ENCODE measurements at regions not wholly inside any gene's neighbourhood (a gene's known extent, or its start where the extent isn't known, plus 50 kb on each side); places are given as distances from the start of the nearest gene placed in this dataset.
"Not testable (repeated sequence)": the region's sequence is repeated elsewhere in the genome, so short reads cannot be mapped to it uniquely, and the experiment has no call there.

DNA sequence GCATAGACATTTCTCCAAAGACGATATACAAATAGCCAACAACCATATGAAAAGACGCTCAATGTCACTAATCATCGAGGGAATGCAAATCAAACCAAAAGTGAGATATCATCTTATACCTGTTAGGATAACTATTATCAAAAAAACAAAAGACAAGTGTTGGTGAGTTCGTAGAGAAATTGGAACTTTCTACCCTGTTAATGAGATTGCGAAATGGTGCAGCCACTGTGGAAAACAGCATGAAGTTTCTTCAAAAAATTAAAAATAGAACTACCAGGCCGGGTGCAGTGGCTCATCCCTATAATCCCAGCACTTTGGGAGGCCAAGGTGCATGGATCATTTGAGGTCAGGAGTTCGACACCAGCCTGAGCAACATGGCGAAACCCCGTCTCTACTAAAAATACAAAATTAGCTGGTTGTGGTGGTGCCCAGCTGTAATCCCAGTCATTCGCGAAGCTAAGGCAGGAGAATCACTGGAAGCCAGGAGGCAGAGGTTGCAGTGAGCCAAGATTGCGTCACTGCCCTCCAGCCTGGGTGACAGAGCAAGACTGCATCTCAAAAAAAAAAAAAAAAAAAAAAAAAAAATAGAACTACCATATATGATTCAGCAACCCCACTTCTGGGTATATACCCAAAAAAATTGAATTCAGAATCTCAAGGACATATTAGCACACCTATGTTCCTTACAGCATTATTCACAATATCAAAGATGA, 170.0 kb upstream of the ZNF184 start (continued):
- TF ChIP-seq, protein P1, sequence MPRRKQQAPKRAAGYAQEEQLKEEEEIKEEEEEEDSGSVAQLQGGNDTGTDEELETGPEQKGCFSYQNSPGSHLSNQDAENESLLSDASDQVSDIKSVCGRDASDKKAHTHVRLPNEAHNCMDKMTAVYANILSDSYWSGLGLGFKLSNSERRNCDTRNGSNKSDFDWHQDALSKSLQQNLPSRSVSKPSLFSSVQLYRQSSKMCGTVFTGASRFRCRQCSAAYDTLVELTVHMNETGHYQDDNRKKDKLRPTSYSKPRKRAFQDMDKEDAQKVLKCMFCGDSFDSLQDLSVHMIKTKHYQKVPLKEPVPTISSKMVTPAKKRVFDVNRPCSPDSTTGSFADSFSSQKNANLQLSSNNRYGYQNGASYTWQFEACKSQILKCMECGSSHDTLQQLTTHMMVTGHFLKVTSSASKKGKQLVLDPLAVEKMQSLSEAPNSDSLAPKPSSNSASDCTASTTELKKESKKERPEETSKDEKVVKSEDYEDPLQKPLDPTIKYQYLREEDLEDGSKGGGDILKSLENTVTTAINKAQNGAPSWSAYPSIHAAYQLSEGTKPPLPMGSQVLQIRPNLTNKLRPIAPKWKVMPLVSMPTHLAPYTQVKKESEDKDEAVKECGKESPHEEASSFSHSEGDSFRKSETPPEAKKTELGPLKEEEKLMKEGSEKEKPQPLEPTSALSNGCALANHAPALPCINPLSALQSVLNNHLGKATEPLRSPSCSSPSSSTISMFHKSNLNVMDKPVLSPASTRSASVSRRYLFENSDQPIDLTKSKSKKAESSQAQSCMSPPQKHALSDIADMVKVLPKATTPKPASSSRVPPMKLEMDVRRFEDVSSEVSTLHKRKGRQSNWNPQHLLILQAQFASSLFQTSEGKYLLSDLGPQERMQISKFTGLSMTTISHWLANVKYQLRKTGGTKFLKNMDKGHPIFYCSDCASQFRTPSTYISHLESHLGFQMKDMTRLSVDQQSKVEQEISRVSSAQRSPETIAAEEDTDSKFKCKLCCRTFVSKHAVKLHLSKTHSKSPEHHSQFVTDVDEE (CRISPR knock-in tag; IDR thresholded peaks at IDR 0.05): no peak
- TF ChIP-seq OSR1 (CRISPR knock-in tag; IDR thresholded peaks at IDR 0.05): no peak

DNA sequence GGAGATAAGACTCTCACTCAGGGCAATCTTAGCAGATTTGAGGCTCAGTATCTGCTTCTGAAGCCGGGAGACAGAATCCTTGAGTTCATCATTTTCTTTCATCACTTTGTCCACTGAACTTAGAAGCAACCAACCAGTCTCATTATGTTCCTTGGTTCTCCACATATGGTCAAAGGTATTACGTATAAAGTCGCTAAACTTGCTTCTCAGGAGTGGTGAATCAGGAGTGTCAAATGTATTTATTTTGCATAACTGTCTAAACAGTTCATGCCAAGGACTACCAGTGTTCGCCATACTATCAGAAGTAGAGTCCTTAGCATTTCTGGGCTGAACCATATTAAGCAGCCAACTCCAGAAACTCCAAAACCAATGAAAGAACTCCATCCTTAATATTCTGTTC, 163.0 kb upstream of the ZNF184 start:
- ATAC-seq: not testable (repeated sequence)

DNA sequence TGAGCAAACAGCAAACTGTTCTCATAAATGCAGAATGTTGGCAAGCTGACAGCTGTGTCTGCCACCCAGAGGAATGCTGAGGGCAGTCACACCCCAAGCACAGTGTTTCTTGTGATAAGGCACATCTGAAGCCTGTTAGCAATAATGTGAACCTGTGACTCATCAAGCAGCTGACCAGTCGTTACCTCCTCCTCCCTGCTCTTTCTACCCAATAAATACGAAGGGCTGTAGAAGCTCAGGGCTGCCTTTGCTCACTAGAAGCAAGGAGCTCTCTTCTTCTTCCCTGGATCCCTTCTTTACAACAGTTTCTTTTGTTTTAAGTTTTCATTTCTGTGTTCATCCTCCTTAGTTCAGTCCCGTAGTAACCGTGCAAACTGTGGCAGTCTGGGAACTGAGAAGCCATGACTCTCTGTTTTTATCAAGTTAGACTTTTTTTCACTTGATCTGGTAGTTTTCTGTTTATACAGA, 160.3 kb upstream of the ZNF184 start:
- ATAC-seq: not testable (repeated sequence)

DNA sequence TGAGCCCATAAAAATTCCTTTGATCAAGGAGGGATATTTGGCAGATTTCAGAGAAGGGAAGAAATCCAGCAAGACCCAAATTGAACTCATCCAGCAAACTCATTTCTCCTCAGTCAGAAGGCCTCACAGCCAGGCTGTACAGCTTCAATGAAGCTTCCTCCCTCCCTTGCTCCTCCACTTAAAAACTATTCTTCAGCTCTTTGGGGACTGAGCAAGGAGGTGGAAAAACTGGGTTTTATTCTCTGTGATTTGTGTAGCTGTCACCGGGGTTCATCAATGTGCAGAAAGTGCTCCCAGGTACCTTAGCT, 158.7 kb upstream of the ZNF184 start:
- no peak for TF ChIP-seq ESRRG (CRISPR knock-in tag; IDR thresholded peaks at IDR 0.05)
- no peak for TF ChIP-seq PPARA (CRISPR knock-in tag; IDR thresholded peaks at IDR 0.05; ENCODE audit: borderline replicate concordance)
- TF ChIP-seq, protein P2, sequence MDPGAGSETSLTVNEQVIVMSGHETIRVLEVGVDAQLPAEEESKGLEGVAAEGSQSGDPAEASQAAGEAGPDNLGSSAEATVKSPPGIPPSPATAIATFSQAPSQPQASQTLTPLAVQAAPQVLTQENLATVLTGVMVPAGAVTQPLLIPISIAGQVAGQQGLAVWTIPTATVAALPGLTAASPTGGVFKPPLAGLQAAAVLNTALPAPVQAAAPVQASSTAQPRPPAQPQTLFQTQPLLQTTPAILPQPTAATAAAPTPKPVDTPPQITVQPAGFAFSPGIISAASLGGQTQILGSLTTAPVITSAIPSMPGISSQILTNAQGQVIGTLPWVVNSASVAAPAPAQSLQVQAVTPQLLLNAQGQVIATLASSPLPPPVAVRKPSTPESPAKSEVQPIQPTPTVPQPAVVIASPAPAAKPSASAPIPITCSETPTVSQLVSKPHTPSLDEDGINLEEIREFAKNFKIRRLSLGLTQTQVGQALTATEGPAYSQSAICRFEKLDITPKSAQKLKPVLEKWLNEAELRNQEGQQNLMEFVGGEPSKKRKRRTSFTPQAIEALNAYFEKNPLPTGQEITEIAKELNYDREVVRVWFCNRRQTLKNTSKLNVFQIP (CRISPR knock-in tag; IDR thresholded peaks at IDR 0.05; ENCODE audit: borderline replicate concordance, low read depth): no peak
- no peak for TF ChIP-seq ZNF8 (CRISPR knock-in tag; IDR thresholded peaks at IDR 0.05)
- no peak for TF ChIP-seq ISL1 (CRISPR knock-in tag; IDR thresholded peaks at IDR 0.05)
- TF ChIP-seq, protein P1 (CRISPR knock-in tag; IDR thresholded peaks at IDR 0.05): no peak
- no peak for TF ChIP-seq ZC3H10 (CRISPR knock-in tag; IDR thresholded peaks at IDR 0.05)
- no peak for TF ChIP-seq ZNF70 (CRISPR knock-in tag; IDR thresholded peaks at IDR 0.05)
- TF ChIP-seq CSDC2 (CRISPR knock-in tag; IDR thresholded peaks at IDR 0.05): no peak
- ATAC-seq: no peak; the same call in 2 of the 3 replicates

DNA sequence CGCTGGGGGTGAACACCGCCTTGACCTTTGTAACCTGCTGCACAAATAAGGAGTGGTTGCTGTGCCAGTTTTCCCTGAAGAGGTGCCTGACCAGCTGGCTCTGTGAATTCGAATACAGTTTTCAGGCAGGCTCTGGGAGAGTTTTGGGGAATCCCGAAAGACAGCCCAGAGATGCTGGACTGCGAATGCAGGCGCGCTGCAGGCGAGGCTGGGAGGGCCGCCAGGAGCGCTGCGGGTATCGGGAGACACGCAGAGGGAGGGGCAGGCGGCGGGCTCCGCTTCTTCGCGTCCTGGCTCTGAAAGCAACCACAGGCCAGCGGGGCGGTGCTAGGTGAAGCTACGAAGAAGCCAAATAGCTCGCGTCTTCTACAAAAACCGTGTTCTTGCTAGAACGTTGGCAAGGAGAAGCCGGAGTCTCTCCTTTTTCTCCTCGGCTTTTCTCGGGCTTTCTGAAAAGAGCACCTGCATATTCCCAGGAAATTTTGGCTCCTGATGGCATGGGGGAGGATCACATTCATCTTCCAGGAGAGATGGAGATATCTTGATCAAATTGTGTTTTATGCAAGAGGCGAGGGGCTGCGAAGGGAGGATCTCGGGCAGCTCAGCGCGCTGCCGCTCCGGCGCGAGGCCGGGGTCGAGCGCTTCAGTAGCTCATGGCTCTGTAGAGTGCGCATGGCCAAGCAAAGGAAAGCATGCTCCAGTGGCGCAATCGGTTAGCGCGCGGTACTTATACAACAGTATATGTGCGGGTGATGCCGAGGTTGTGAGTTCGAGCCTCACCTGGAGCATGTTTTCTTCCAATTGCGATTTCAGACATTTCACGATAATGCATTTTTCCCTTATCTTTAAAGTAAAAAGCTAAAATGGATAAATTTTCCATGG, 158.1 kb upstream of the ZNF184 start:
- no peak for TF ChIP-seq ZNF8 (CRISPR knock-in tag; IDR thresholded peaks at IDR 0.05)
- TF ChIP-seq PPARA (CRISPR knock-in tag; IDR thresholded peaks at IDR 0.05; ENCODE audit: borderline replicate concordance): no peak
- no peak for TF ChIP-seq TCF4 (CRISPR knock-in tag; IDR thresholded peaks at IDR 0.05; ENCODE audit: borderline replicate concordance)
- TF ChIP-seq ZNF565 (CRISPR knock-in tag; conservative IDR thresholded peaks at IDR 0.05; ENCODE audit: low read depth): no peak
- TF ChIP-seq ZNF70 (CRISPR knock-in tag; IDR thresholded peaks at IDR 0.05): no peak
- TF ChIP-seq ZFP3 (CRISPR knock-in tag; IDR thresholded peaks at IDR 0.05): no peak
- TF ChIP-seq, protein P2 (CRISPR knock-in tag; IDR thresholded peaks at IDR 0.05; ENCODE audit: borderline replicate concordance, low read depth): no peak
- TF ChIP-seq OSR1 (CRISPR knock-in tag; IDR thresholded peaks at IDR 0.05): no peak
- TF ChIP-seq ZC3H10 (CRISPR knock-in tag; IDR thresholded peaks at IDR 0.05): no peak
- TF ChIP-seq BACH2 (CRISPR knock-in tag; IDR thresholded peaks at IDR 0.05; ENCODE audit: borderline replicate concordance): no peak
- TF ChIP-seq ISL1 (CRISPR knock-in tag; IDR thresholded peaks at IDR 0.05): no peak
- TF ChIP-seq, protein P3, sequence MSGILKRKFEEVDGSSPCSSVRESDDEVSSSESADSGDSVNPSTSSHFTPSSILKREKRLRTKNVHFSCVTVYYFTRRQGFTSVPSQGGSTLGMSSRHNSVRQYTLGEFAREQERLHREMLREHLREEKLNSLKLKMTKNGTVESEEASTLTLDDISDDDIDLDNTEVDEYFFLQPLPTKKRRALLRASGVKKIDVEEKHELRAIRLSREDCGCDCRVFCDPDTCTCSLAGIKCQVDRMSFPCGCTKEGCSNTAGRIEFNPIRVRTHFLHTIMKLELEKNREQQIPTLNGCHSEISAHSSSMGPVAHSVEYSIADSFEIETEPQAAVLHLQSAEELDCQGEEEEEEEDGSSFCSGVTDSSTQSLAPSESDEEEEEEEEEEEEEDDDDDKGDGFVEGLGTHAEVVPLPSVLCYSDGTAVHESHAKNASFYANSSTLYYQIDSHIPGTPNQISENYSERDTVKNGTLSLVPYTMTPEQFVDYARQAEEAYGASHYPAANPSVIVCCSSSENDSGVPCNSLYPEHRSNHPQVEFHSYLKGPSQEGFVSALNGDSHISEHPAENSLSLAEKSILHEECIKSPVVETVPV (CRISPR knock-in tag; IDR thresholded peaks at IDR 0.05): no peak
- TF ChIP-seq, protein P4, sequence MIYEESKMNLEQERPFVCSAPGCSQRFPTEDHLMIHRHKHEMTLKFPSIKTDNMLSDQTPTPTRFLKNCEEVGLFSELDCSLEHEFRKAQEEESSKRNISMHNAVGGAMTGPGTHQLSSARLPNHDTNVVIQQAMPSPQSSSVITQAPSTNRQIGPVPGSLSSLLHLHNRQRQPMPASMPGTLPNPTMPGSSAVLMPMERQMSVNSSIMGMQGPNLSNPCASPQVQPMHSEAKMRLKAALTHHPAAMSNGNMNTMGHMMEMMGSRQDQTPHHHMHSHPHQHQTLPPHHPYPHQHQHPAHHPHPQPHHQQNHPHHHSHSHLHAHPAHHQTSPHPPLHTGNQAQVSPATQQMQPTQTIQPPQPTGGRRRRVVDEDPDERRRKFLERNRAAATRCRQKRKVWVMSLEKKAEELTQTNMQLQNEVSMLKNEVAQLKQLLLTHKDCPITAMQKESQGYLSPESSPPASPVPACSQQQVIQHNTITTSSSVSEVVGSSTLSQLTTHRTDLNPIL (CRISPR knock-in tag; IDR thresholded peaks at IDR 0.05; ENCODE audit: low read depth): no peak
- TF ChIP-seq RARB (CRISPR knock-in tag; IDR thresholded peaks at IDR 0.05): no peak
- no peak for TF ChIP-seq CSDC2 (CRISPR knock-in tag; IDR thresholded peaks at IDR 0.05)
- no peak for TF ChIP-seq SNAI2 (CRISPR knock-in tag; IDR thresholded peaks at IDR 0.05)
- ATAC-seq: peak; percentile 90
